AG04449 (cell line): ENCODE measurements at regions not wholly inside any gene's neighbourhood (a gene's known extent, or its start where the extent isn't known, plus 50 kb on each side); places are given as distances from the start of the nearest gene placed in this dataset.
A peak's percentile ranks its signal among the peaks of the same experiment; 100 is the strongest.

Experiments used
- CTCF ChIA-PET: fragments of 350-600 bp; formaldehyde crosslinking; extraction: SDS; loops from one replicate; lab custom pipeline; 2021; ENCODE audit warnings: antibody characterized with exemption; lab: Yijun Ruan, JAX
- POLR2A ChIA-PET: fragments of 400-600, 350-600 bp; formaldehyde crosslinking; extraction: SDS; loops from one replicate; lab custom pipeline; 2020; ENCODE audit warnings: antibody characterized with exemption, inconsistent platforms; lab: Yijun Ruan, JAX
- DNase-seq: peaks from one replicate; pipeline ENCODE4 v3.0.0-alpha.2; 2010; ENCODE audit warnings: low read depth, low spot score
- H3K4me3 ChIP-seq: 2 replicates; pipeline ENCODE4 v1.5.1; 2011; ENCODE audit warnings: low read depth, mild to moderate bottlenecking, control low read depth, low read length
- TF ChIP-seq, protein P1 (sequence below): IDR thresholded peaks from one replicate; pipeline ENCODE4 v1.5.1; 2011; ENCODE audit warnings: mild to moderate bottlenecking, moderate library complexity, low read length, control low read depth, inconsistent platforms; ENCODE audit not compliant: insufficient read depth; ENCODE audit errors: missing control alignments

DNA sequence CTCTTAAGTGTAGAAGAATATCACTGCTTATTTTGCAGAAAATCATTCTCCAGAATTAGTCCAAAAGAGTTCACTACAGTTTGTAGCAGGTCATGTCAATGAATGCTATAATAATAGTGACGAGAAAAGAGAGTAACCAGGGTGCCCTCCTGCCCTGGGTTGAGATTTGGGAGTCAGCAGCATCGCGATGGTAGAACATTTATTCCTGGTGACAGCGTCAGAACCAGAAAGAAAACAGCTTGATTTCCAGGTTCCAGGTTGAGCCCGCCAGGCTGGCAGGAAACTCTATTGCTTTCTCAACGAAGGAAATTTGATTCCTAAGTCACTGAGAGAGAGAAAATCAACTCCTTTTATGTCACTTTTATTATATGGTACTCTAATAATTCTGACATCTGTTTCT lies 550.3 kb downstream of the QKI start:
- no peak overlapping the region for H3K4me3 ChIP-seq
- TF ChIP-seq, protein P1, sequence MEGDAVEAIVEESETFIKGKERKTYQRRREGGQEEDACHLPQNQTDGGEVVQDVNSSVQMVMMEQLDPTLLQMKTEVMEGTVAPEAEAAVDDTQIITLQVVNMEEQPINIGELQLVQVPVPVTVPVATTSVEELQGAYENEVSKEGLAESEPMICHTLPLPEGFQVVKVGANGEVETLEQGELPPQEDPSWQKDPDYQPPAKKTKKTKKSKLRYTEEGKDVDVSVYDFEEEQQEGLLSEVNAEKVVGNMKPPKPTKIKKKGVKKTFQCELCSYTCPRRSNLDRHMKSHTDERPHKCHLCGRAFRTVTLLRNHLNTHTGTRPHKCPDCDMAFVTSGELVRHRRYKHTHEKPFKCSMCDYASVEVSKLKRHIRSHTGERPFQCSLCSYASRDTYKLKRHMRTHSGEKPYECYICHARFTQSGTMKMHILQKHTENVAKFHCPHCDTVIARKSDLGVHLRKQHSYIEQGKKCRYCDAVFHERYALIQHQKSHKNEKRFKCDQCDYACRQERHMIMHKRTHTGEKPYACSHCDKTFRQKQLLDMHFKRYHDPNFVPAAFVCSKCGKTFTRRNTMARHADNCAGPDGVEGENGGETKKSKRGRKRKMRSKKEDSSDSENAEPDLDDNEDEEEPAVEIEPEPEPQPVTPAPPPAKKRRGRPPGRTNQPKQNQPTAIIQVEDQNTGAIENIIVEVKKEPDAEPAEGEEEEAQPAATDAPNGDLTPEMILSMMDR: no peak
- ChIA-PET POLR2A (no interaction called here), CTCF (no interaction called here)
- DNase-seq: no peak

DNA sequence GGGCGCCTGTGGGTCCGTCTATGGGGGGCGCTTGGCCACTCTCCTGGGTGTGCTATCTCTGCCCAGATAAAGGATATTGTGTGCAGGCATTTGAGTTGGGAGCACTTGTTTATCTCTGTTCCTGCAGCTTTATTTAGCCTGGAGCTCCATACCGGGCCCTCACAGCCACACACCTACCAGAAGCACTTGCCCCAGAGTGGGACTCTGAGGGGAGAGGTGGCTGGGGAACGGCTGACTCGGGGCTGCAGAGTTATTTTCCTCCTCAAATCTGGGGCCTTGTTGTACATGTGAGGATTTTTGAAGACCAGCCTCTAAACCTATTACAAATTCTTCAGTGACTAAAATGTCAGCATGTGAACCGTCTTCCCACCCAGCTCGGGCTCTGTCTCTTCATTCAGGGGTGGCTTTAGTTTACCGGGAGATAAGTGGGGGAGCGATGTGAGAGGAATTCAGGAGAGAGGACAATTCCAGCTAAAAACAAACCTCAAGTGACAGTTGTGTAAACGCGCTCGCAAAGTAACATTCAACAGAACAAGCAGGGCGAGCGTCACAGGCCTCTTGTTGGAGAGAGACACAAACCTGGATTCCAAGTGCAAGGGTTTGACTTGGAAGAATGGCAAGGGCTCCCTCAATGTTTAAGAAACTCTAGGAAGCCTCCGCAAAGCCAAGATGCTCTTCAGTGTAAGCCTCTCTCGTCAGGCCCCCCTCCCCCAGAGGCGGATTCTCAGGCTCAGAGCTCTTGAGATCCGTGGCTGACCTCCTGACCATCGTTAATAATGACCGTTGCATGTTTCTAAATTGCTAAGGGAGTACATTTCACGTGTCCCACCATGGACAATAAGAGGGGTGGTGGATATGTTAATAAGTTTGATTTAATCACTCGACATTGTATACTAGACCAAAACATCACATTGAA lies 548.9 kb downstream of the QKI start:
- TF ChIP-seq, protein P1: no peak
- no peak for DNase-seq
- POLR2A ChIA-PET: no interaction called here
- no peak overlapping the region for H3K4me3 ChIP-seq
- CTCF ChIA-PET: no interaction called here

DNA sequence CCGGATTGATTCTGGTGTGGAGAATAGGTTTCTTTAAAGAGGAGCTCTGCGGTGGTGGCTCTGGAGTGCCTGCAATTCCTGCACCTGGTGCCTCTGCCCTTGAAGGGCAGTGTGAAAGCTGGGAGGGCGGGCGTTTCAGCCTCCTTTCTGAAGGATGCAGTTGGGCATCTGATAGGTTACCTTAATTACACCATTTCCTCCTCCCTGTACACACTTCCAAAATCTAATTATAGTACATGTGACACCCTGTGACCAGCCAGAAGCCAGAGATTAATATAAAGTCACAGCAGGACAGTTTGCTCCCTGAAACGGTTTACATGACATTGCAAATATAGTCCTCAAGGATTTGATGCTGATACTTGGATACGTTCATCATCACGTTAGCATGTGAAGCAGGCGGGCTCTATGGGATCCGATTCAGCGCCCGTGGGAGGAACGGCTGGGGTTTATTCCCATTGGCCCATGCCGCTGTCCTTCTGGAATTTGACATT lies 548.2 kb downstream of the QKI start:
- no peak overlapping the region for H3K4me3 ChIP-seq

DNA sequence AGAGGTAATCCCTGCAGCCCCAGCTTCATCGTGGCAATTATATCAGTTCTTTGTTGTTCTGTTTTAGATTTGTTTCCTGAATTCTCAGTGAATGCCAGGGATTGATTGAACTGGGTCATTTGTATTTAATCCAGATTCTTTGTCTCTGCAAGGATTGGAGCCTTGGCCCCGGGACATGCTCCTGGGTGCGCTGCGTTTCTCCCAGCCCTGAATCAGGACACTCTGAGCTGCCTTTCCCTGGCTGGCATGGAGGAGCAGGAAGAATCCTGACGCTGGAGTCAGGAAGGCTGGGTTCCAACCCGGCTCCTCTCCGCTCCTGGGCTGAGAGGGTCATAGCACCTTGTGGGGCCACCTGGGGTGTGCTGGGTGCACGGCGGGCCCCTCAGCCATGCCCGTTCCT lies 545.6 kb downstream of the QKI start:
- TF ChIP-seq, protein P1: no peak
- DNase-seq: no peak
- no peak overlapping the region for H3K4me3 ChIP-seq
- CTCF ChIA-PET: interaction anchor here (0.8 to 1.1 kb wide), 3 partner anchors 122 to 542 kb away, joined by 3 to 4 read pairs (median 3); no protein-coding TSS in a partner anchor
- POLR2A ChIA-PET: no interaction called here

More for the DNA sequence above, 548.2 kb downstream of the QKI start:
- ChIA-PET CTCF (no interaction called here), POLR2A (no interaction called here)
- no peak for DNase-seq
- TF ChIP-seq, protein P1: no peak

DNA sequence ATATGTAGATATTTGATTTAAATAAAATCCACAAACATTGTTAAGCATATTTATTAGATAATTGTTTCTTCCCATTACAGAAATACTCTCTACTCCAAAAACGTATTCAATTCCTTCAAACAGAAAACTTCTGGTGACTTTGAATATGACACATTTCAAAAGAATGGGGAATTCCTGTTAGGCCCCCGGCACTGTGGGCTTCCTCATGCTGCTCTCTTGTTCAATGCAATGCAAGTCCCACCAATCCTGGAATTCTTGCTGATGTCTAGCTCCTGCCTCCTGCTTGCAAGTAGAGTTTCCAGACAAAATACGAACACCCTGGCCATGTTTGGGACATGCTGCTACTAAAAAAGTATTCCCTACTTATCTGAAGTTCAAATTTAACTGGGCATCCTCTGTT lies 544.1 kb downstream of the QKI start:
- TF ChIP-seq, protein P1: no peak
- ChIA-PET POLR2A (interaction anchor here (0.6 kb wide), 1 partner anchor 403 kb away, joined by 4 read pairs; no protein-coding TSS in a partner anchor), CTCF (interaction anchor here (1.2 to 1.9 kb wide), 2 partner anchors 197 to 532 kb away, joined by 3 to 10 read pairs; no protein-coding TSS in a partner anchor)
- no peak for DNase-seq
- H3K4me3 ChIP-seq: no peak overlapping the region

DNA sequence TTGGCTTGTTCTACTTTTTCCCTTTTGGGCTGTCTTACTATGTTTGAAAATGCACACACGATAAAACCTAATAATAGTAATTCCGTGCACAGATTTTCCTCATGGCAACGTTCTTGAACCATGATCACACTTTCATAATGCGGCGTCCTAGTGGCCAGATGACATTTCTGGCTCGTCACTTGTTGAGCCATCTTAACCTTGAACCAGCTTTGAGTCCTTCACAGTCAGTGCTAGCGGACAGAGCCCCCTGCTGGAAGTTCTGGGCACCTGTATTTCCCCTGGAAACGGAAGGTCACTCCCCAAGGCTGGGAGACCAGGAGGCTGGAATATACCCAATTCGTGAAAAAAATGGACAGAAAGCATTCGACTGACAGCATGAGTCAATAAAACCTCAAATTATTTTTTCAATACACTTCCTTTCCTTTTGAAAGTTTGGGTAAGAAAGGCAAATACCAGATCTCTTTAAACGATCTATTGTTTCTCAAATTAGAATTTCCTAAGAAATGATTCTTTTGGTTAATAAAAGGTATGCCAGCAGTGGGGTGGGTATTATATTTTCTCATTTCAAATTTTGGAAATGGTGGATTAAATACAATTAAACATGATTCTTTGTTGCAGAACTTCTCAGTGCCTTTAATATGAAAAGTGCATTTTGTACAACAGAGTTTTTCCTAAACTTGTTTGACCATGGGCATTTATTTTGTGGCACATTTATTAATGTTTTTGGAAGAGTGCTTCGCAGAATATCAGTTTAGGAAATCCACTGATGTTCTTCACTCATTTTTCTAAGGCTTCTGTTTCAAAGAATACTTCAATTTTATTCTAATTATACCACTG lies 542.3 kb downstream of the QKI start:
- H3K4me3 ChIP-seq: no peak overlapping the region
- DNase-seq: no peak
- TF ChIP-seq, protein P1: peak; percentile 76
- ChIA-PET POLR2A (no interaction called here), CTCF (interaction anchor here (0.6 to 4.6 kb wide), 9 partner anchors 10 to 1099 kb away, joined by 3 to 23 read pairs (median 5); no protein-coding TSS in a partner anchor)
